Trophoblast cell (in vitro differentiated cells and primary cell): ENCODE measurements at regions not wholly inside any gene's neighbourhood (a gene's known extent, or its start where the extent isn't known, plus 50 kb on each side); places are given as distances from the start of the nearest gene placed in this dataset.

Experiments used
- DNase-seq, 2 donors: peaks; one replicate each; pipeline ENCODE4 v3.0.0-alpha.2; 2016
- H2AFZ ChIP-seq: 2 replicates; pipeline ENCODE4 v1.6.1; 2013; ENCODE audit warnings: low read length, moderate library complexity, mild to moderate bottlenecking; ENCODE audit not compliant: insufficient read depth, poor library complexity
- H2AK5ac ChIP-seq: 2 replicates; pipeline ENCODE4 v1.6.1; 2013; ENCODE audit warnings: mild to moderate bottlenecking, low read length
- H2BK120ac ChIP-seq: 2 replicates; pipeline ENCODE4 v1.6.1; 2013; ENCODE audit warnings: low read length, mild to moderate bottlenecking, moderate library complexity; ENCODE audit not compliant: insufficient read depth, poor library complexity
- H2BK12ac ChIP-seq: 2 replicates; pipeline ENCODE4 v1.6.1; 2013; ENCODE audit warnings: mild to moderate bottlenecking, low read length, moderate library complexity
- H2BK5ac ChIP-seq: 2 replicates; pipeline ENCODE4 v1.6.1; 2013; ENCODE audit warnings: low read length, low read depth, moderate library complexity, mild to moderate bottlenecking; ENCODE audit not compliant: poor library complexity
- H3K14ac ChIP-seq: 2 replicates; pipeline ENCODE4 v1.6.1; 2013; ENCODE audit warnings: mild to moderate bottlenecking, low read length
- H3K18ac ChIP-seq: 2 replicates; pipeline ENCODE4 v1.6.1; 2013; ENCODE audit warnings: mild to moderate bottlenecking, low read length
- H3K23ac ChIP-seq: 2 replicates; pipeline ENCODE4 v1.6.1; 2013; ENCODE audit warnings: low read length
- H3K27ac ChIP-seq: 2 replicates; pipeline ENCODE4 v1.5.1; 2013; ENCODE audit warnings: low read depth, mild to moderate bottlenecking, inconsistent platforms, low read length, moderate library complexity
- H3K27me3 ChIP-seq: 2 replicates; pipeline ENCODE4 v1.6.1; 2013; ENCODE audit warnings: inconsistent platforms, mild to moderate bottlenecking, low read length, moderate library complexity; ENCODE audit not compliant: insufficient read depth
- H3K36me3 ChIP-seq, 2 experiments: 1 replicate in 1 of 2; 2 replicates in 1 of 2; pipeline ENCODE4 v1.6.1; 2013; ENCODE audit warnings: low read length in 2 of 2, mild to moderate bottlenecking in 2 of 2, moderate library complexity in 1 of 2; ENCODE audit not compliant: insufficient read depth in 2 of 2, control insufficient read depth in 1 of 2
- H3K4ac ChIP-seq: 2 replicates; pipeline ENCODE4 v1.6.1; 2013; ENCODE audit warnings: low read depth, mild to moderate bottlenecking, low read length, moderate library complexity
- H3K4me1 ChIP-seq, 2 experiments: 1 replicate in 1 of 2; 2 replicates in 1 of 2; pipeline ENCODE4 v1.6.1; 2013; ENCODE audit warnings: low read length in 2 of 2, mild to moderate bottlenecking in 2 of 2, moderate library complexity in 1 of 2; ENCODE audit not compliant: insufficient read depth in 2 of 2, control insufficient read depth in 1 of 2
- H3K4me2 ChIP-seq: 2 replicates; pipeline ENCODE4 v1.6.1; 2013; ENCODE audit warnings: inconsistent platforms, mild to moderate bottlenecking, low read length, moderate library complexity
- H3K4me3 ChIP-seq: 2 replicates; pipeline ENCODE4 v1.5.1; 2013; ENCODE audit warnings: mild to moderate bottlenecking, low read depth, low read length, inconsistent platforms
- H3K79me1 ChIP-seq: one replicate; pipeline ENCODE4 v1.6.1; 2013; ENCODE audit warnings: low read length
- H3K79me2 ChIP-seq: 2 replicates; pipeline ENCODE4 v1.6.1; 2013; ENCODE audit warnings: low read length, mild to moderate bottlenecking; ENCODE audit not compliant: control insufficient read depth, insufficient read depth, poor library complexity
- H3K9ac ChIP-seq: 2 replicates; pipeline ENCODE4 v1.6.1; 2013; ENCODE audit warnings: mild to moderate bottlenecking, low read length
- H3K9me3 ChIP-seq: 2 replicates; pipeline ENCODE4 v1.6.1; 2013; ENCODE audit warnings: low read depth, mild to moderate bottlenecking, control low read depth, inconsistent platforms, low read length; ENCODE audit not compliant: insufficient read depth
- H4K12ac ChIP-seq: 2 replicates; pipeline ENCODE4 v1.6.1; 2013; ENCODE audit warnings: low read depth, mild to moderate bottlenecking, low read length, moderate library complexity
- H4K8ac ChIP-seq: 2 replicates; pipeline ENCODE4 v1.6.1; 2013; ENCODE audit warnings: low read depth, mild to moderate bottlenecking, low read length, moderate library complexity
- H4K91ac ChIP-seq: one replicate; pipeline ENCODE4 v1.6.1; 2013; ENCODE audit warnings: low read depth, mild to moderate bottlenecking, low read length, moderate library complexity
- WGBS: extraction: QIAGEN DNeasy Blood & Tissue Kit; methylation state at CpG from one replicate; pipeline ENCODE4 v1.1.7; 2013; ENCODE audit warnings: missing lambda C conversion rate; ENCODE audit not compliant: insufficient read length, insufficient coverage; ENCODE audit errors: extremely low coverage; 5-methylcytosine and 5-hydroxymethylcytosine counted together

DNA sequence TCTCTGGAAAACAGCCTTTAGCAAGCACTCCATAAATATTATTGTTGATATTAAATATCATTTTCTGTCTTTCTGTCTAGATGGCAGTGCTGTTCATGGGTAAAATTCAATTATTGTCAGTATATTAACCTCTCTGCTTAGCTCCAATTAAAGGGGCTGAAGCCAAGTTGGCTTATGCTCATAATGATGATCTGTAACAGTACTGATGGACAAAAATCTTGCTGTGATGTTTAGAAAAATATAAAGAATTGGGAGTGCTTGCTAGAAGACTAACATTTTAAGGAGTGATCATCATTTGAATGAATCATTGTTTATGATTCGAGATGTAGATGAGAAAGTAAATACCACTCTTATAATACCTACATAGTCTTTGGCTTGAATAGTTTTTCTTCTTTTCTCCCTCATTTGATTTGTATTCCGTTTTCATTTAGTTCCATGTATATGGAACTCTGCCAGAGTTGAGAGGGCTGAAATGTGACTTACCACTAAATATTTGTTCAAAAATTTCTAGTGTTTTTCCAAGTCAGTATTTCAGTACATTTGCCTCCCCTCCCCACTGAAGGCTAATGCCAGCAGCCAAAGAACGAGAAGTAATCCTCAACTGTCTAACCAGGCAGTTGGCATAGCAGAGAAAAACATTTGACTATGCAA is 538.3 kb downstream of the CSNK1G3 start:
- Histone ChIP-seq H3K27ac (no peak overlapping the region), H2BK120ac (no peak overlapping the region), H3K9ac (no peak overlapping the region), H4K91ac (no peak overlapping the region), H3K4me2 (no peak overlapping the region), H2AK5ac (no peak overlapping the region), H3K36me3 (no peaks in the 10 kb centered on the region), H3K79me2 (no peaks in the 10 kb centered on the region), H3K27me3 (no peaks in the 10 kb centered on the region), H3K79me1 (no peaks in the 10 kb centered on the region), H3K18ac (no peak overlapping the region), H3K14ac (no peak overlapping the region), H3K4me1 (no peaks in the 10 kb centered on the region), H2BK5ac (no peak overlapping the region), H4K8ac (no peak overlapping the region), H3K4me3 (no peak overlapping the region), H2BK12ac (no peak overlapping the region), H3K9me3 (no peaks in the 10 kb centered on the region), H4K12ac (no peak overlapping the region), H2AFZ (no peak overlapping the region), H3K4ac (no peak overlapping the region), H3K23ac (no peak overlapping the region)
- WGBS: no CpG with 5 or more reads among the region's 3 CpGs
- DNase-seq: no peak

DNA sequence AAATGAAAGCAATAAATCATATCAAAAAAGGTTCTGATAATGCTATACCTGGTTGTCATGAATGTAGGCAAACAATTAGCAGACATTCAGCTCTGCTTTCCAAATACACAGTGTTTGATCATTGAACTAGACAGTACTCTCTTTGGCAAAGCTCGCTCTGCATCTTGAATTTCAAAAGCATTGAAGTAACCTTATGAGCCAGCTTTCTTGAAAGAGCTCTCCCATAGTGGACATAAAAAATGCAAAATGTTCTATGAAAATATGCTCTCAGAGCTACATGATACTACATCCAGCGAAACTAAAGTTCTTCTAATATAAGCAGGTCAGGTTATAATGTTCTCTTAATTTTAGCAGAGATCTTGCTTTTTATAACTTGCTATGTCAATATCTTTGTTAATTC is 533.4 kb downstream of the CSNK1G3 start:
- H3K79me1 ChIP-seq: no peaks in the 10 kb centered on the region
- H4K12ac ChIP-seq: no peak overlapping the region
- no peak overlapping the region for H3K18ac ChIP-seq
- H3K4me3 ChIP-seq: no peak overlapping the region
- no peak overlapping the region for H3K4ac ChIP-seq
- no peak for DNase-seq
- H3K79me2 ChIP-seq: no peaks in the 10 kb centered on the region
- no peak overlapping the region for H2AFZ ChIP-seq
- no peak overlapping the region for H3K27ac ChIP-seq
- H2BK120ac ChIP-seq: no peak overlapping the region
- no peak overlapping the region for H3K23ac ChIP-seq
- H4K8ac ChIP-seq: no peak overlapping the region
- no peaks in the 10 kb centered on the region for H3K4me1 ChIP-seq
- no peak overlapping the region for H3K9ac ChIP-seq
- H2BK5ac ChIP-seq: no peak overlapping the region
- no peak overlapping the region for H4K91ac ChIP-seq
- H3K36me3 ChIP-seq: no peaks in the 10 kb centered on the region
- H3K27me3 ChIP-seq: no peaks in the 10 kb centered on the region
- H3K14ac ChIP-seq: no peak overlapping the region
- H2AK5ac ChIP-seq: no peak overlapping the region
- no CpG with 5 or more reads among the region's 2 CpGs for WGBS
- H3K4me2 ChIP-seq: no peak overlapping the region
- no peaks in the 10 kb centered on the region for H3K9me3 ChIP-seq
- no peak overlapping the region for H2BK12ac ChIP-seq

DNA sequence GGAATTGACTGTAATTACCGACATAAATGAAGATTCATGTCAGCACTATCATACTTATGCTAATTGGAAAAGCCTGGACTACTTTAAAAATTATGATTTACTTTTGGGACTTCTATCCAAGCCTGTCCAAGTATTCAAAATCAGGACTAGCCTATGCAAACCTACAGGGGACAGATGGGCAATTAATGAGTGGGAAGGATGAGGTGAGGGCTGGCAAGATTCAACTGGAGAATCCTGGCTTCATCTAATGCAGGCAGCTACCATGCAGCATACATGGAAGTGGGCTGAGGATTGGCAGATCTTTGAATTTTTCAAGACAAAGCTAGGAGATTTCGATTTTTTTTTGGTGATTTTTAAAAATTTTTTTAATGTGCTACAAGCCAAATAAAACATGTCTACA is 532.6 kb downstream of the CSNK1G3 start:
- no peak overlapping the region for H4K12ac ChIP-seq
- H3K23ac ChIP-seq: no peak overlapping the region
- no peak overlapping the region for H3K4me3 ChIP-seq
- no peak overlapping the region for H3K14ac ChIP-seq
- H3K36me3 ChIP-seq: no peaks in the 10 kb centered on the region
- no peak overlapping the region for H4K8ac ChIP-seq
- no peak overlapping the region for H3K4ac ChIP-seq
- no peak overlapping the region for H2AK5ac ChIP-seq
- H3K18ac ChIP-seq: no peak overlapping the region
- H2BK120ac ChIP-seq: no peak overlapping the region
- H3K27ac ChIP-seq: no peak overlapping the region
- H2BK12ac ChIP-seq: no peak overlapping the region
- H2AFZ ChIP-seq: no peak overlapping the region
- no peak for DNase-seq
- H2BK5ac ChIP-seq: no peak overlapping the region
- no CpG with 5 or more reads among the region's 2 CpGs for WGBS
- no peaks in the 10 kb centered on the region for H3K27me3 ChIP-seq
- no peaks in the 10 kb centered on the region for H3K4me1 ChIP-seq
- no peaks in the 10 kb centered on the region for H3K9me3 ChIP-seq
- H3K9ac ChIP-seq: no peak overlapping the region
- no peaks in the 10 kb centered on the region for H3K79me2 ChIP-seq
- H3K4me2 ChIP-seq: no peak overlapping the region
- H3K79me1 ChIP-seq: no peaks in the 10 kb centered on the region
- H4K91ac ChIP-seq: no peak overlapping the region

DNA sequence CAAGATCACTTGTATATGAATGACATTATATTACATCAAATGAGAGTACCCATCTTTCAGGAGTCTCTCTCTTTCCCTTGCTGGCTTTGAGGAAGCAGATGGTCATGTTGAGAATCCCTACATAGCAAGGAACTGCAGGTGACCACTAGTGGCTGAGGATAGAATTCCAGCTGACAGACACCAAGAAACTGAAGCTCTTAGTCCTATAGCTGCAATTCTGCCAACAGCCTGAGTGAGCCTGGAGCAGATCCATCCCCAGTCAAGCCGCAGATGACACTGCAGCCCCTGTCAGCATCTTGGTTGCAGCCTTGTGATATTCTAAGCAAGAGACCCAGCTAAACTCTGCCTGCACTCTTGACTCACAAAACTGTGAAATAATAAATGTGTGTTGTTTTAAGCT is 531.5 kb downstream of the CSNK1G3 start:
- WGBS: no CpG with 5 or more reads among the region's 1 CpG
- no peak overlapping the region for H2AFZ ChIP-seq
- H3K79me1 ChIP-seq: no peaks in the 10 kb centered on the region
- no peak overlapping the region for H4K91ac ChIP-seq
- no peak overlapping the region for H3K23ac ChIP-seq
- H3K14ac ChIP-seq: no peak overlapping the region
- H3K9ac ChIP-seq: no peak overlapping the region
- no peaks in the 10 kb centered on the region for H3K36me3 ChIP-seq
- no peak overlapping the region for H4K12ac ChIP-seq
- H2BK120ac ChIP-seq: no peak overlapping the region
- no peak overlapping the region for H2BK12ac ChIP-seq
- H3K79me2 ChIP-seq: no peaks in the 10 kb centered on the region
- H3K27ac ChIP-seq: no peak overlapping the region
- DNase-seq: no peak
- H3K4me3 ChIP-seq: no peak overlapping the region
- no peaks in the 10 kb centered on the region for H3K27me3 ChIP-seq
- H3K4me2 ChIP-seq: no peak overlapping the region
- no peak overlapping the region for H2BK5ac ChIP-seq
- H3K18ac ChIP-seq: no peak overlapping the region
- no peak overlapping the region for H4K8ac ChIP-seq
- H2AK5ac ChIP-seq: no peak overlapping the region
- H3K4me1 ChIP-seq: no peaks in the 10 kb centered on the region
- no peaks in the 10 kb centered on the region for H3K9me3 ChIP-seq
- no peak overlapping the region for H3K4ac ChIP-seq
